ENCODE measurements at regions not wholly inside any gene's neighbourhood (a gene's known extent, or its start where the extent isn't known, plus 50 kb on each side); places are given as distances from the start of the nearest gene placed in this dataset.
A peak's percentile ranks its signal among the peaks of the same experiment; 100 is the strongest.

- no peak overlapping the region for H3K4me3 ChIP-seq (replicated peaks in 1 of 2; ENCODE audit: low read depth in 2 of 2, low read length in 2 of 2)
- TF ChIP-seq CTCF (IDR thresholded peaks at IDR 0.05; ENCODE audit: low read depth, low read length): no peak
- DNase-seq (ENCODE audit: low read depth in 2 of 2): no peak
Measured at GRCh38 chr5:143583409-143583808, 179.9 kb upstream of the NR3C1 start.

DNA sequence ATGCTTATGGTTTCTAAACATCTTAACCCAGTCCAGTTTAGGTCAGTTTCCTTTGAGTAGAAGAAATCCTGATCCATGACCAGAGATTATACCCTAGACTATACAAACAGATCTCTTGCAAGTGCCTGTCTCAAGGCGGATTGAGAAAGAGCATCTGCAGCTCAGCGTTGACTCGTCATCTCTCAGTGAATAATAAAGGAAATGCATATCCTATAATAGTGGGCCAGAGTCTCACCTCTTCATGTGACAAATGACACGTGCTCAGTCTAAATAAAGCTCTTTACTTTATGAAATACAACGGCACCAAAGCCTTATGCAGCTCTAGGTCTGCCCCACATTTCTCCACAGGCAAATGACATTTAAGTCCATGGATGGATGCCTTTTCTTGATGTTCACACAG, 179.4 kb upstream of the NR3C1 start:
- no peak overlapping the region for H3K4me3 ChIP-seq (replicated peaks in 1 of 2; ENCODE audit: low read depth in 2 of 2, low read length in 2 of 2)
- peak in 1 of 2 donors; percentile 55 for DNase-seq (ENCODE audit: low read depth in 2 of 2)
- no peak for TF ChIP-seq CTCF (IDR thresholded peaks at IDR 0.05; ENCODE audit: low read depth, low read length)

DNA sequence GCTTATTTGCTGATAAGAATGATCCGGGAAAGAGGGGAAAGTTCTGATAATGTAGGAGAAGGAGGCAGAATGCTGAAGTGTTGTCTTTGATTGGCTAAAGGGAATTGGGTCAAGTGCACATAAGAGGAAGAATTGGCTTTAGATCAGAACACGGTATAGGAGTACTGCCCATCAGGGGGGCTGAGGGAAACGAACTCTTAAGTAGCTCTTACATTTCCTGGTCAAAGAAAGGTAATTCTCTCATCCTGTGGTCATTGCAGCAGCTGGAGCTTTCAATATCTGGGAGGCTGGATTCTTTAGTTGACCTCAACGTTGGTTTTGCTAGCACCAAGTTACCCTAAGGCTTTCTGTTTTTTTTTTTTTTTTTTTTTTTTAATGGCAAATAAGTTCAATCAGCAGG, 178.7 kb upstream of the NR3C1 start:
- no peak for DNase-seq (ENCODE audit: low read depth in 2 of 2)
- TF ChIP-seq CTCF (IDR thresholded peaks at IDR 0.05; ENCODE audit: low read depth, low read length): no peak
- H3K4me3 ChIP-seq (replicated peaks in 1 of 2; ENCODE audit: low read depth in 2 of 2, low read length in 2 of 2): no peak overlapping the region

- no peak for DNase-seq (ENCODE audit: low read depth in 2 of 2)
- TF ChIP-seq CTCF (IDR thresholded peaks at IDR 0.05; ENCODE audit: low read depth, low read length): no peak
- H3K4me3 ChIP-seq (replicated peaks in 1 of 2; ENCODE audit: low read depth in 2 of 2, low read length in 2 of 2): no peak overlapping the region
Measured at GRCh38 chr5:143581649-143582048, 178.2 kb upstream of the NR3C1 start.

- no peak overlapping the region for H3K4me3 ChIP-seq (replicated peaks in 1 of 2; ENCODE audit: low read depth in 2 of 2, low read length in 2 of 2)
- DNase-seq (ENCODE audit: low read depth in 2 of 2): no peak
- TF ChIP-seq CTCF (IDR thresholded peaks at IDR 0.05; ENCODE audit: low read depth, low read length): no peak
Measured at GRCh38 chr5:143581147-143581546, 177.7 kb upstream of the NR3C1 start.

DNA sequence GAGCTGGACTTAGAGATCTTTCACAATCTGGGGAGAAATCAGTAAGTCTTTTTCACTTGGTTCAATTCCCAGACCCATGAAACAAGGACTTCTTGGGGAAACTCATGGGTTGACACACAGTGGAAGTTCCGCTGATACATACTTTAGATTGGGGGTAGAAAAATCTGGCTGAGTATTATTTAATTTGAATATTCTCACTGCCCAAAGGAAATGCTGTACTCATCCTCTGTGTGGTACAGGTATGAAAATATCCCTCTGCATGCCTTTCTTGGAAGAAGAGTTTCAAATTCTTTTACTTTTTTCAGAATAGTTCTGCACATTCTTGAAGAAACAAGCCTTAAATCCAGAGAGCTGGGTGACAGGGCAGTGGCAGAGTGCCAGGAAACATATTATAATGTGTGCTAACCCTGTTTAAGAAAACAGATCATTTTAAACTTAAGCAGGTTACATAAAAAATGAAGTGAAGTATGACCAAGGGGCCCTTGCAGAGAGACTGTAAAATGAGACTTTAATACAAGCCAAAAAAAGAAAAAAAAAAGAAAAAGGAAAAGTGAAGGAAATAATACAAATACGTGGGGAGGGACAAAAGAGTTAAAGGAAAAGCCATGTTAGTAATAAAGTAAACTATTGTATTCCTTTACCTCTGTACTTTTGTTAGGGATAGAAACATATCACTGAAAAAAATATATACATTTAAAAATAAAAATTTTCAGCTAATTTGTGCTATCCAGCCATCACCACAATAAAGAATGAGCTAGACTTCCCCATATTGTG, 173.4 kb upstream of the NR3C1 start:
- peak; percentile 87 to 89 for DNase-seq (ENCODE audit: low read depth in 2 of 2)
- TF ChIP-seq CTCF (IDR thresholded peaks at IDR 0.05; ENCODE audit: low read depth, low read length): no peak
- H3K4me3 ChIP-seq (replicated peaks in 1 of 2; ENCODE audit: low read depth in 2 of 2, low read length in 2 of 2): no peak overlapping the region

- H3K4me3 ChIP-seq (replicated peaks in 1 of 2; ENCODE audit: low read depth in 2 of 2, low read length in 2 of 2): no peak overlapping the region
- TF ChIP-seq CTCF (IDR thresholded peaks at IDR 0.05; ENCODE audit: low read depth, low read length): no peak
Measured at GRCh38 chr5:143575286-143575685, 171.8 kb upstream of the NR3C1 start.

More at GRCh38 chr5:143575286-143575685, 171.8 kb upstream of the NR3C1 start:
- no peak for DNase-seq (ENCODE audit: low read depth in 2 of 2)

All from cardiac fibroblast (primary cell).